MM.1S (cell line): ENCODE measurements at regions not wholly inside any gene's neighbourhood (a gene's known extent, or its start where the extent isn't known, plus 50 kb on each side); places are given as distances from the start of the nearest gene placed in this dataset.

Source experiments
- DNase-seq: peaks from one replicate; pipeline ENCODE4 v3.0.0-alpha.2; 2015
- H2AFZ ChIP-seq: fragments of 300-600 bp; sonication (generic); 2 replicates; pipeline ENCODE4 v1.6.0; 2016; ENCODE audit warnings: antibody characterized with exemption, low read length
- H3F3A ChIP-seq: fragments of 300-600 bp; sonication (generic); 2 replicates; pipeline ENCODE4 v1.6.1; 2016; ENCODE audit warnings: mild to moderate bottlenecking, antibody characterized with exemption, low read length, moderate library complexity, mixed read lengths; ENCODE audit not compliant: insufficient read depth
- H3K27ac ChIP-seq: fragments of 300-600 bp; sonication (generic); 2 replicates; pipeline ENCODE4 v1.5.1; 2016; ENCODE audit warnings: mild to moderate bottlenecking, low read length
- H3K27me3 ChIP-seq: fragments of 300-600 bp; sonication (generic); replicated peaks from 2 replicates; pipeline ENCODE4 v1.6.0; 2016; ENCODE audit warnings: low read length; ENCODE audit not compliant: insufficient read depth
- H3K36me3 ChIP-seq: fragments of 300-600 bp; sonication (generic); replicated peaks from 2 replicates; pipeline ENCODE4 v1.6.1; 2016; ENCODE audit warnings: mild to moderate bottlenecking, low read length, mixed read lengths; ENCODE audit not compliant: insufficient read depth
- H3K4me1 ChIP-seq: fragments of 300-600 bp; sonication (generic); 2 replicates; pipeline ENCODE4 v1.6.1; 2016; ENCODE audit warnings: low read length, mixed read lengths
- H3K4me2 ChIP-seq: fragments of 300-600 bp; sonication (generic); 2 replicates; pipeline ENCODE4 v1.6.0; 2016; ENCODE audit warnings: low read depth, low read length
- H3K4me3 ChIP-seq: fragments of 300-600 bp; sonication (generic); 2 replicates; pipeline ENCODE4 v1.5.1; 2016; ENCODE audit warnings: low read length, mixed read lengths
- H3K79me2 ChIP-seq: fragments of 300-600 bp; sonication (generic); 2 replicates; pipeline ENCODE4 v1.6.1; 2016; ENCODE audit warnings: mixed run types, low read length, mixed read lengths
- H3K9ac ChIP-seq: fragments of 300-600 bp; sonication (generic); 2 replicates; pipeline ENCODE4 v1.6.1; 2016; ENCODE audit warnings: low read length, mixed read lengths
- H3K9me2 ChIP-seq: fragments of 300-600 bp; sonication (generic); replicated peaks from 2 replicates; pipeline ENCODE4 v1.6.1; 2016; ENCODE audit warnings: mild to moderate bottlenecking, low read length, mixed read lengths; ENCODE audit not compliant: insufficient read depth
- H3K9me3 ChIP-seq: fragments of 300-600 bp; sonication (generic); replicated peaks from 2 replicates; pipeline ENCODE4 v1.6.1; 2016; ENCODE audit warnings: mild to moderate bottlenecking, low read length, mixed read lengths; ENCODE audit not compliant: insufficient read depth
- H4K20me1 ChIP-seq: fragments of 300-600 bp; sonication (generic); 2 replicates; pipeline ENCODE4 v1.6.1; 2016; ENCODE audit warnings: mild to moderate bottlenecking, low read length, moderate library complexity, mixed read lengths; ENCODE audit not compliant: insufficient read depth
- CTCF ChIP-seq: fragments of 300-600 bp; sonication (generic); IDR thresholded peaks from 2 replicates; pipeline ENCODE4 v1.5.1; 2016; ENCODE audit warnings: antibody characterized with exemption, low read length, mixed read lengths
- EZH2 ChIP-seq: fragments of 300-600 bp; sonication (generic); optimal IDR thresholded peaks from 2 replicates; pipeline ENCODE3; 2017; ENCODE audit warnings: low read depth, mild to moderate bottlenecking, antibody characterized with exemption, low read length, mixed read lengths
- EZH2phosphoT487 ChIP-seq: fragments of 300-600 bp; sonication (generic); IDR thresholded peaks from 2 replicates; pipeline ENCODE4 v1.6.1; 2018; ENCODE audit warnings: antibody characterized with exemption, low read length

DNA sequence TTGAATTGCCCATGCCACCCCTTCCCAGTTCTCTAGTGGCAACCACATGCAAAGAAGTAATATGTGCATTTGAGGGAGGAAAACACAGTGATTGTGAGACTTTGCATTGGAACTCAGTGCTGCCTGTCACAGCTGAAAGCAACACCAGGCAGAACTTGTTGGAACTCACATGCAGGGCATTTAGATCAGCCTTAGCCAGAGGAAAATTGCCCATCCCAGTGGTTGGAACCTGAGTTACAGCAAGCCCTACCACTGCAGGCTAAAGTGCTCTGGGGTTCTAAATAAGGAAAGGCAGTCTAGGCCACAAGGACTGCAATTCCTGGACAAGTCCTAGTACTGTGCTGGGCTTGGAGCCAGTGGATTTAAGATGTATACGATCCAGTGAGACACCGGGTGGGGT, 245.3 kb upstream of the UFL1 start:
- Histone ChIP-seq H3K36me3 (no peaks in the 10 kb centered on the region), H3K4me1 (no peaks in the 10 kb centered on the region), H3K4me3 (no peak overlapping the region), H2AFZ (no peak overlapping the region), H3F3A (no peaks in the 10 kb centered on the region), H3K9ac (no peak overlapping the region), H3K79me2 (no peaks in the 10 kb centered on the region), H3K9me3 (no peaks in the 10 kb centered on the region), H3K9me2 (no peaks in the 10 kb centered on the region), H3K27me3 (no peaks in the 10 kb centered on the region), H3K27ac (no peak overlapping the region), H3K4me2 (no peak overlapping the region), H4K20me1 (no peaks in the 10 kb centered on the region)
- no peak for DNase-seq
- TF ChIP-seq EZH2 = no peak
- no peak for TF ChIP-seq EZH2phosphoT487
- no peak for TF ChIP-seq CTCF

- Histone ChIP-seq H3K9ac (no peak overlapping the region), H2AFZ (no peak overlapping the region), H3K4me3 (no peak overlapping the region), H3K27ac (no peak overlapping the region), H3K9me2 (no peaks in the 10 kb centered on the region), H3K27me3 (no peaks in the 10 kb centered on the region), H3K4me2 (no peak overlapping the region), H4K20me1 (no peaks in the 10 kb centered on the region), H3K9me3 (no peaks in the 10 kb centered on the region), H3F3A (no peaks in the 10 kb centered on the region), H3K79me2 (no peaks in the 10 kb centered on the region), H3K36me3 (no peaks in the 10 kb centered on the region), H3K4me1 (no peaks in the 10 kb centered on the region)
- TF ChIP-seq CTCF (no peak), EZH2phosphoT487 (no peak), EZH2 (no peak)
- DNase-seq = no peak
Measured at GRCh38 chr6:96276856-96277255, 244.8 kb upstream of the UFL1 start.

GRCh38 chr6:96279084-96279483, 242.5 kb upstream of the UFL1 start:
- no peaks in the 10 kb centered on the region for H3K9me3 ChIP-seq
- no peaks in the 10 kb centered on the region for H3F3A ChIP-seq
- H3K36me3 ChIP-seq = no peaks in the 10 kb centered on the region
- H3K9me2 ChIP-seq = no peaks in the 10 kb centered on the region
- no peaks in the 10 kb centered on the region for H3K79me2 ChIP-seq
- H3K4me2 ChIP-seq = no peak overlapping the region
- no peak overlapping the region for H3K9ac ChIP-seq
- no peak overlapping the region for H3K27ac ChIP-seq
- H4K20me1 ChIP-seq = no peaks in the 10 kb centered on the region
- H2AFZ ChIP-seq = no peak overlapping the region
- no peak overlapping the region for H3K4me3 ChIP-seq
- TF ChIP-seq EZH2phosphoT487 (no peak), CTCF (no peak), EZH2 (no peak)
- no peaks in the 10 kb centered on the region for H3K27me3 ChIP-seq
- DNase-seq = no peak
- no peaks in the 10 kb centered on the region for H3K4me1 ChIP-seq
